B cell (primary cell): ENCODE measurements at regions not wholly inside any gene's neighbourhood (a gene's known extent, or its start where the extent isn't known, plus 50 kb on each side); places are given as distances from the start of the nearest gene placed in this dataset.

ENCODE experiments used
- ATAC-seq: fragments of 200-7000 bp; cut with Tn5 transposase; one replicate; pipeline ENCODE4 v1.10.0; 2021; ENCODE audit warnings: low read depth, mild to moderate bottlenecking, moderate number of reproducible peaks, moderate library complexity
- CTCF ChIA-PET: fragments of 350-600 bp; sonication (Branson Sonifier 250); formaldehyde crosslinking; loops from one replicate; lab custom pipeline; 2021; ENCODE audit warnings: antibody characterized with exemption, inconsistent platforms; lab: Charles Lee
- POLR2A ChIA-PET: fragments of 350-600 bp; sonication (Branson Sonifier 250); formaldehyde crosslinking; loops from one replicate; lab custom pipeline; 2021; ENCODE audit warnings: antibody characterized with exemption; lab: Charles Lee
- DNase-seq: peaks from one replicate; pipeline ENCODE4 v3.0.0; 2013
- H2AFZ ChIP-seq: 2 replicates; pipeline ENCODE4 v1.6.1; 2012; ENCODE audit warnings: mild to moderate bottlenecking, low read depth, low read length; ENCODE audit not compliant: insufficient read depth, poor library complexity, severe bottlenecking
- H3K27ac ChIP-seq, 2 donors: 1 replicate in 1 of 2; 2 replicates in 1 of 2; pipeline ENCODE4 v1.5.1; 2012 to 2013; ENCODE audit warnings: low read length in 2 of 2, mild to moderate bottlenecking in 2 of 2, moderate library complexity in 1 of 2
- H3K27me3 ChIP-seq, 4 experiments: fragments of 200-600 bp in 1 of 4; sonication (generic) in 1 of 4; replicated peaks in 1 of 4; 1 replicate in 2 of 4; 2 replicates in 2 of 4; pipeline versions ENCODE4 v1.6.1 to v1.7.0; 2013 to 2016; ENCODE audit warnings: low read length in 3 of 4, mild to moderate bottlenecking in 2 of 4, mixed read lengths in 1 of 4, moderate library complexity in 1 of 4; ENCODE audit not compliant: insufficient read depth in 4 of 4, control insufficient read depth in 3 of 4; ENCODE audit errors: control extremely low read depth in 1 of 4
- H3K36me3 ChIP-seq, 2 experiments: replicated peaks in 1 of 2; 1 replicate in 1 of 2; 2 replicates in 1 of 2; pipeline versions ENCODE4 v1.6.1 to v1.7.1; 2013; ENCODE audit warnings: low read length in 1 of 2; ENCODE audit not compliant: insufficient read depth in 2 of 2, control insufficient read depth in 1 of 2; ENCODE audit errors: control extremely low read depth in 1 of 2, extremely low read depth in 1 of 2
- H3K4me1 ChIP-seq, 2 donors: fragments of 200-600 bp in 1 of 2; sonication (generic) in 1 of 2; 1 replicate in 1 of 2; 2 replicates in 1 of 2; pipeline versions ENCODE4 v1.5.1 to v1.6.1; 2013 to 2017; ENCODE audit warnings: low read length in 2 of 2; ENCODE audit not compliant: control insufficient read depth in 2 of 2, insufficient read depth in 2 of 2
- H3K4me2 ChIP-seq: replicated peaks from 2 replicates; pipeline ENCODE3; 2012; ENCODE audit warnings: mild to moderate bottlenecking, low read depth, low read length; ENCODE audit not compliant: poor library complexity, severe bottlenecking
- H3K4me3 ChIP-seq, 5 experiments: fragments of 200-600 bp in 1 of 5; sonication (generic) in 1 of 5; 1 replicate in 3 of 5; 2 replicates in 2 of 5; pipeline versions ENCODE4 v1.5.1 to v1.7.0; 2011 to 2016; ENCODE audit warnings: low read length in 4 of 5, mild to moderate bottlenecking in 4 of 5, low read depth in 2 of 5, control low read depth in 1 of 5, moderate library complexity in 1 of 5; ENCODE audit not compliant: insufficient read depth in 1 of 5; ENCODE audit errors: control extremely low read depth in 1 of 5, extremely low read depth in 1 of 5
- H3K79me2 ChIP-seq: fragments of 200-600 bp; sonication (generic); one replicate; pipeline ENCODE4 v1.6.0; 2016; ENCODE audit warnings: low read length; ENCODE audit not compliant: control insufficient read depth, insufficient read depth
- H3K9ac ChIP-seq: fragments of 200-600 bp; sonication (generic); 2 replicates; pipeline ENCODE4 v1.6.1; 2017; ENCODE audit warnings: mild to moderate bottlenecking, low read length, moderate library complexity
- H3K9me3 ChIP-seq, 3 donors: one replicate each; pipeline versions ENCODE4 v1.6.1 to v1.7.1; 2013; ENCODE audit warnings: low read length in 2 of 3; ENCODE audit not compliant: control insufficient read depth in 2 of 3, insufficient read depth in 1 of 3; ENCODE audit errors: control extremely low read depth in 1 of 3
- H4K20me1 ChIP-seq: 2 replicates; pipeline ENCODE4 v1.6.0; 2012; ENCODE audit warnings: mild to moderate bottlenecking, low read length; ENCODE audit not compliant: insufficient read depth, control insufficient read depth, poor library complexity, severe bottlenecking
- H3K27ac Mint-ChIP-seq: one replicate; pipeline ENCODE4 v1.8.0; 2021; ENCODE audit warnings: mixed read lengths
- H3K27me3 Mint-ChIP-seq: one replicate; pipeline ENCODE4 v1.8.0; 2021; ENCODE audit warnings: mixed read lengths
- H3K4me1 Mint-ChIP-seq: one replicate; pipeline ENCODE4 v1.8.0; 2021; ENCODE audit warnings: mixed read lengths
- H3K4me3 Mint-ChIP-seq: one replicate; pipeline ENCODE4 v1.8.0; 2021; ENCODE audit warnings: mixed read lengths
- H3K9me3 Mint-ChIP-seq: one replicate; pipeline ENCODE4 v1.8.0; 2022; ENCODE audit warnings: mixed read lengths; ENCODE audit not compliant: insufficient read depth
- EZH2 ChIP-seq: IDR thresholded peaks from 2 replicates; pipeline ENCODE4 v1.6.1; 2012; ENCODE audit warnings: borderline replicate concordance, low read depth, mild to moderate bottlenecking, moderate library complexity, low read length; ENCODE audit not compliant: insufficient read depth, poor library complexity, severe bottlenecking
- WGBS: methylation state at CpG from one replicate; pipeline ENCODE4 v1.1.5; 2013; ENCODE audit warnings: missing lambda C conversion rate; ENCODE audit not compliant: insufficient coverage; 5-methylcytosine and 5-hydroxymethylcytosine counted together
- intact Hi-C: fragments of 100-400 bp; cut with micrococcal nuclease; formaldehyde crosslinking; loops from one replicate; pipeline ENCODE4 v1.10.0; 2022
- TF ChIP-seq, protein P1 (sequence below): fragments of 200-600 bp; IDR thresholded peaks from one replicate; pipeline ENCODE4 v1.8.0; 2022; ENCODE audit warnings: antibody characterized with exemption, mild to moderate bottlenecking

DNA sequence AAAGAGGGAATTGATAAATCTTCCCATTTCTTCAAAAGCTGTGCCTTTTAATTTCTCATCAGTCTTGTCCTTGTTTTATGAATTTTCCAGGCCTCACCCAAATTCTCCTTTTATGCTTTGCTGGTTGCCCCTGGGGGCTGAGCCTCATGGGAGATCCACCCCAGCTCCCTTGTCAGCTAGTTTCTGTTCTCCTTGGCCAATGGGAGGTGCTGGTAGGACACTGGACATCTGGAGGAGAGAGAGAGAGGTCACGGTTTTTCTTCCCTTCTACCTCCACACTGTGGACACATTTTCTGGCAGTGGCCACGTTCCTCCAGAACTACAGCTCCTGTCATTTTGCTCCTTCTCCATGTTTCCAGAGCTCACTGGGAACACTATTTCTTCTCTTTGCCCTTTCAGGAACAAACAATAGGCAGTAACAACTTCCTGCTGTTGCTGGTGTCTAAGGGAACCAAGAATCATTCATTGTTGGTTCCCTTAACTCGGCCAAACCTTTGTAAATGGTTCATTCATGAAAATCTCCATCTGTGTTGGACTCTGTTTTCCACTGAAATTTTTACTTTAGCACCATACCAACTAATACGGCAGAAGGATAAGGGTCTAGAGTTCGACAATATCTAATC is 334.5 kb downstream of the GPAT3 start:
- intact Hi-C loops, result no loop called here
- CTCF ChIA-PET, result no interaction called here
- WGBS, result 24% methylated on average over 2 of the region's 5 CpGs

DNA sequence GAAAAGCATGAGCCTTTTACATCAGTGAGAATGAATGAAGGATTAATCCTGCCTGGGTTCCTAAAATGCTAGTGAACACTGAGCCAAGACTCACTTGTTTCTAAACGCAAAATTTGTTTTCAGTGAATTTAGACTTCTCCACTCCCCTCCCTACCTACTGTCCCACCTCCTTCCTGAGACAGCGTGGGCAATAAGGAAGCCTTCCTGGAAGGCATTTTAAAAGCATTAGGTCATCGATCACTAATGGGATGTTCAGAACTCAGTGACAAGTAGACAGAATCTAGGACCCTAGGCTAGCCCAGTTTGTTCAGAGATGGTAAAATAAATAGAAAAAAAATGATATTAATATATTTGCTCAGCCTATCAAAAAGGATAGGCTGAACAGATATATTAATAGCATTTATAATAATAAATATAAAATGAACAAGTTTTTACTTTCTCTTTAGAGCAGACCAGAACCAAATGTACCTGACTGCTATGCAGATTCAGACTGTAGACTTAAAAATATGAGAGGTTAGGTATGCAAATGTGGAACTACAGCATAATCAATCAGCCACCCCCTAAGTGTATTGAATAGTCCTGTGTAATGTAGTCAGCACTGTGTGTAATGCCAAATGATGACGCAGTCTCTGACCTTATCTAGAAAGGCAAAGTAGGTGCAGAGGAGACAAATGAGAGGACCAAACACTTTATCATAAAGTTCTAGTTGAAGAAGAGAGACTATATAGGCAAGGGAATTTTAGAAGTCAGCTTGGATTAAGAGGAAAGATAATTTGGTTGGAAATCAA is 331.1 kb downstream of the GPAT3 start:
- Histone ChIP-seq H3K9me3 (no peaks in the 10 kb centered on the region), H3K4me3 (no peak overlapping the region), H3K9ac (no peak overlapping the region), H3K4me2 (no peak overlapping the region), H2AFZ (no peak overlapping the region), H3K27me3 (no peaks in the 10 kb centered on the region), H4K20me1 (no peaks in the 10 kb centered on the region), H3K79me2 (no peaks in the 10 kb centered on the region), H3K27ac (no peak overlapping the region), H3K36me3 (no peaks in the 10 kb centered on the region), H3K4me1 (no peaks in the 10 kb centered on the region)
- TF ChIP-seq, protein P1, sequence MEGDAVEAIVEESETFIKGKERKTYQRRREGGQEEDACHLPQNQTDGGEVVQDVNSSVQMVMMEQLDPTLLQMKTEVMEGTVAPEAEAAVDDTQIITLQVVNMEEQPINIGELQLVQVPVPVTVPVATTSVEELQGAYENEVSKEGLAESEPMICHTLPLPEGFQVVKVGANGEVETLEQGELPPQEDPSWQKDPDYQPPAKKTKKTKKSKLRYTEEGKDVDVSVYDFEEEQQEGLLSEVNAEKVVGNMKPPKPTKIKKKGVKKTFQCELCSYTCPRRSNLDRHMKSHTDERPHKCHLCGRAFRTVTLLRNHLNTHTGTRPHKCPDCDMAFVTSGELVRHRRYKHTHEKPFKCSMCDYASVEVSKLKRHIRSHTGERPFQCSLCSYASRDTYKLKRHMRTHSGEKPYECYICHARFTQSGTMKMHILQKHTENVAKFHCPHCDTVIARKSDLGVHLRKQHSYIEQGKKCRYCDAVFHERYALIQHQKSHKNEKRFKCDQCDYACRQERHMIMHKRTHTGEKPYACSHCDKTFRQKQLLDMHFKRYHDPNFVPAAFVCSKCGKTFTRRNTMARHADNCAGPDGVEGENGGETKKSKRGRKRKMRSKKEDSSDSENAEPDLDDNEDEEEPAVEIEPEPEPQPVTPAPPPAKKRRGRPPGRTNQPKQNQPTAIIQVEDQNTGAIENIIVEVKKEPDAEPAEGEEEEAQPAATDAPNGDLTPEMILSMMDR, result no peak
- TF ChIP-seq EZH2, result no peak
- Mint-ChIP-seq H3K9me3 (no peaks in the 10 kb centered on the region), H3K27ac (no peak overlapping the region), H3K4me1 (no peaks in the 10 kb centered on the region), H3K4me3 (no peak overlapping the region), H3K27me3 (peaks cover 12% of the 10 kb centered on the region)
- ChIA-PET CTCF (no interaction called here), POLR2A (no interaction called here)
- WGBS, result 57% methylated on average over 2 of the region's 4 CpGs
- intact Hi-C loops, result no loop called here
- ATAC-seq (no peak), DNase-seq (no peak)

More for the DNA sequence above, 334.5 kb downstream of the GPAT3 start:
- H3K27ac Mint-ChIP-seq, result no peak overlapping the region
- Histone ChIP-seq H3K79me2 (no peaks in the 10 kb centered on the region), H3K27ac (no peak overlapping the region), H3K9ac (no peak overlapping the region), H3K4me1 (no peaks in the 10 kb centered on the region), H3K36me3 (no peaks in the 10 kb centered on the region), H3K27me3 (no peaks in the 10 kb centered on the region), H4K20me1 (no peaks in the 10 kb centered on the region), H3K4me3 (no peak overlapping the region), H3K9me3 (no peaks in the 10 kb centered on the region), H2AFZ (no peak overlapping the region), H3K4me2 (no peak overlapping the region)
- no peak for ATAC-seq
- no peak overlapping the region for H3K4me3 Mint-ChIP-seq
- peaks cover 5% of the 10 kb centered on the region for H3K27me3 Mint-ChIP-seq
- POLR2A ChIA-PET, result no interaction called here
- no peaks in the 10 kb centered on the region for H3K9me3 Mint-ChIP-seq
- TF ChIP-seq, protein P1, result no peak
- no peak for TF ChIP-seq EZH2
- no peaks in the 10 kb centered on the region for H3K4me1 Mint-ChIP-seq
- DNase-seq, result no peak
